ENCODE measurements at regions not wholly inside any gene's neighbourhood (a gene's known extent, or its start where the extent isn't known, plus 50 kb on each side); places are given as distances from the start of the nearest gene placed in this dataset.

GRCh38 chr3:150218841-150219240, 189.3 kb upstream of the TSC22D2 start:
- TF ChIP-seq, protein P1, sequence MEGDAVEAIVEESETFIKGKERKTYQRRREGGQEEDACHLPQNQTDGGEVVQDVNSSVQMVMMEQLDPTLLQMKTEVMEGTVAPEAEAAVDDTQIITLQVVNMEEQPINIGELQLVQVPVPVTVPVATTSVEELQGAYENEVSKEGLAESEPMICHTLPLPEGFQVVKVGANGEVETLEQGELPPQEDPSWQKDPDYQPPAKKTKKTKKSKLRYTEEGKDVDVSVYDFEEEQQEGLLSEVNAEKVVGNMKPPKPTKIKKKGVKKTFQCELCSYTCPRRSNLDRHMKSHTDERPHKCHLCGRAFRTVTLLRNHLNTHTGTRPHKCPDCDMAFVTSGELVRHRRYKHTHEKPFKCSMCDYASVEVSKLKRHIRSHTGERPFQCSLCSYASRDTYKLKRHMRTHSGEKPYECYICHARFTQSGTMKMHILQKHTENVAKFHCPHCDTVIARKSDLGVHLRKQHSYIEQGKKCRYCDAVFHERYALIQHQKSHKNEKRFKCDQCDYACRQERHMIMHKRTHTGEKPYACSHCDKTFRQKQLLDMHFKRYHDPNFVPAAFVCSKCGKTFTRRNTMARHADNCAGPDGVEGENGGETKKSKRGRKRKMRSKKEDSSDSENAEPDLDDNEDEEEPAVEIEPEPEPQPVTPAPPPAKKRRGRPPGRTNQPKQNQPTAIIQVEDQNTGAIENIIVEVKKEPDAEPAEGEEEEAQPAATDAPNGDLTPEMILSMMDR (conservative IDR thresholded peaks at IDR 0.05), result no peak
- no peak for TF ChIP-seq ZFX (IDR thresholded peaks at IDR 0.05)

Measured in C4-2B (cell line).